Mucosa of descending colon (tissue), 3 donors: ENCODE measurements at regions not wholly inside any gene's neighbourhood (a gene's known extent, or its start where the extent isn't known, plus 50 kb on each side); places are given as distances from the start of the nearest gene placed in this dataset.

Source experiments
- ATAC-seq: fragments of 200-7000 bp; cut with Tn5 transposase; one replicate; pipeline ENCODE4 v1.9.1; 2020; ENCODE audit warnings: mild to moderate bottlenecking, moderate library complexity
- DNase-seq, 3 donors: peaks; one replicate each; pipeline ENCODE4 v3.0.0-alpha.2; 2020
- H3K36me3 ChIP-seq: fragments of 200-600 bp; one replicate; pipeline ENCODE4 v1.8.0; 2021; ENCODE audit warnings: low read depth, mild to moderate bottlenecking
- H3K4me1 ChIP-seq: fragments of 200-600 bp; one replicate; pipeline ENCODE4 v1.8.0; 2021; ENCODE audit warnings: low read depth, mild to moderate bottlenecking
- H3K4me3 ChIP-seq: fragments of 200-600 bp; one replicate; pipeline ENCODE4 v1.8.0; 2021; ENCODE audit warnings: mild to moderate bottlenecking
- H3K9me3 ChIP-seq: fragments of 200-600 bp; one replicate; pipeline ENCODE4 v1.8.0; 2021; ENCODE audit warnings: mild to moderate bottlenecking
- intact Hi-C, 2 donors: fragments of 100-400 bp; cut with DNase I in 1 of 2; cut with micrococcal nuclease in 1 of 2; formaldehyde crosslinking; loops; one replicate each; pipeline versions ENCODE4 v1.11.0 to v1.11.1; 2022; cut with DNase I, micrococcal nuclease
- TF ChIP-seq, protein P1 (sequence below): fragments of 200-600 bp; IDR thresholded peaks from one replicate; pipeline ENCODE4 v1.8.0; 2022; ENCODE audit warnings: antibody characterized with exemption, mild to moderate bottlenecking
- donor health status: DM: no; HTN: no; CAD: no; lungs with moderate emphysema.
- donor health status: DM: no; HTN: no; CAD: no.
- donor health status: DM: no; HTN: yes; CAD: no.

DNA sequence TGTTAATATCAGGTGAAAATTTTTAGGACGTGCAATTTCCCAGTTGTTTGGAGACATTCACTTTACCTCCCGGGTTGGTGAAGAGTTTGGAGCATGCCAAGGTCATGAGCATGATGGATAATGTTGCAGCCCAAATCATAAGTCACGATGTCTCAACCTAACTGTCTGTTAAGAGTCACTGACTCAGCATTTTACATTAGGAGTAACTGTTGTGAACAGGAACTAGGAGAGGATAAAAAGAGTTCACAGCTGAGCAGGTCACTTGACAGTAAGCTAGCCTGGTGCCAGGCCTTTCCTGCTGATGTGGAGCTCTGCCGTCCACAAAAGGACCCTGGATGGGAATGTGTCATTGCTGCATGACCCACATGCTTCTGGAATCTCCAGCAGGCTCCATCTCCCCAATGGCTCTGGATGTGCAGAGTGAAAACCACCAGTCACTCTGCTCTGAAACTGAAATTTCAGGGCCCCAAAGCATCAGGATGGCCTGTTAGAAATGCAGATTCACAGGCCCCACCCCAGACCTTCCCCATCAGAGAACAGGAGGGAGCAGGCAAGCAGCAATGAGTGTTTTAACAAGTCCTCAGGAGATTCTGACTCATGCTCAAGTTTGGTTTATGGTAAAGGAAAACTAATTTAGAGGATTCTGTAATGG, 371.6 kb upstream of the MAF start:
- Histone ChIP-seq H3K9me3 (no peaks in the 10 kb centered on the region), H3K36me3 (no peaks in the 10 kb centered on the region), H3K4me1 (no peaks in the 10 kb centered on the region), H3K4me3 (no peak overlapping the region)
- intact Hi-C loops: no loop called here
- ATAC-seq: no peak
- TF ChIP-seq, protein P1, sequence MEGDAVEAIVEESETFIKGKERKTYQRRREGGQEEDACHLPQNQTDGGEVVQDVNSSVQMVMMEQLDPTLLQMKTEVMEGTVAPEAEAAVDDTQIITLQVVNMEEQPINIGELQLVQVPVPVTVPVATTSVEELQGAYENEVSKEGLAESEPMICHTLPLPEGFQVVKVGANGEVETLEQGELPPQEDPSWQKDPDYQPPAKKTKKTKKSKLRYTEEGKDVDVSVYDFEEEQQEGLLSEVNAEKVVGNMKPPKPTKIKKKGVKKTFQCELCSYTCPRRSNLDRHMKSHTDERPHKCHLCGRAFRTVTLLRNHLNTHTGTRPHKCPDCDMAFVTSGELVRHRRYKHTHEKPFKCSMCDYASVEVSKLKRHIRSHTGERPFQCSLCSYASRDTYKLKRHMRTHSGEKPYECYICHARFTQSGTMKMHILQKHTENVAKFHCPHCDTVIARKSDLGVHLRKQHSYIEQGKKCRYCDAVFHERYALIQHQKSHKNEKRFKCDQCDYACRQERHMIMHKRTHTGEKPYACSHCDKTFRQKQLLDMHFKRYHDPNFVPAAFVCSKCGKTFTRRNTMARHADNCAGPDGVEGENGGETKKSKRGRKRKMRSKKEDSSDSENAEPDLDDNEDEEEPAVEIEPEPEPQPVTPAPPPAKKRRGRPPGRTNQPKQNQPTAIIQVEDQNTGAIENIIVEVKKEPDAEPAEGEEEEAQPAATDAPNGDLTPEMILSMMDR: no peak
- no peak for DNase-seq

DNA sequence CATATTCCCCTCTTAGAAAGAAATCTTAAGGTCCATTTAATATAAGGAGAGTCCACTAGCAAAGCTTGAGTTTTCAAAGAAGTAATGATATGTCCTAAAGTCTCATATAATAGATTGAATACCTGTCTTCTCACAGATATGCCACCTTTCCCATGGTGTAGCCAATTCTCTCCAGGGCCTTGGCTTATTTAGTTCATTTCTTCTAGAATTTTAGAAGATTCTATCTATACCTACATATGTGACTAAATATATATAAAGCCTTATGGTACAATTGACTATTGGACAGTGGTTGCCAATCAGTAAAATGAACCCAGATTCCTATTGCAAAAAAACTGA, 370.7 kb upstream of the MAF start:
- H3K9me3 ChIP-seq: no peaks in the 10 kb centered on the region
- H3K4me3 ChIP-seq: no peak overlapping the region
- H3K4me1 ChIP-seq: no peaks in the 10 kb centered on the region
- TF ChIP-seq, protein P1: no peak
- no peak for ATAC-seq
- intact Hi-C loops: no loop called here
- no peaks in the 10 kb centered on the region for H3K36me3 ChIP-seq
- DNase-seq: no peak

DNA sequence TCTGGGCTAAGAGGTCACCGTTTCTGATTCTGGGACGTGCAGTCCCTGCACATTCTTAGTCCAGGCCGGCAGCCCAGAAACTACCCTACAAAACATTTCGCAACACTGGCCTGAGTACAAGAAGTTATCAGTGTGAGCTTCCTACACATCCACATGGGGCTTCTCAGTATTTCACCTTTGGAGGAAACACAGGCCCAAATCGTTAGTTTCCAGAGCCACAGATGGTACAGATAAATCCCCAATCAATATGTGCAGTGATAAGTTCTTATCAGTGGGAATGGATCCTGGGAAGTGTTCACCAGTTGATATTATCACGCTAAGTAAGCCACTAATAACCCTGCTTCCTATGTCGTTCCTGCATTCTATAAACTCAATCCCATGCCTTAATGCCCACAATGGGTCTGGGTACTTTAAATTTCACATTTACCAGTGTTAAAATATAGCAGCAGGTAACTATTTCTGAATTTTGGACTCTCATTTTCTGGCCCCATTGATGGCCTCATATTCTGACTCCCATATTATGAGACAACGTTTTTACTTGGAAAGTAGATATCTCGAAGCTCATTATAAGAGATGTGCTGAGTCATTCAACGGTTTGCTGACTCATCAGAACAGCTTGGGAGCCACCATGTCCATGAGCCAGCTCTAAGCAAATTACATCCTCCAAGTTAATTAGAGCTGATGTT, 370.2 kb upstream of the MAF start:
- intact Hi-C loops: no loop called here
- DNase-seq: no peak
- no peak for ATAC-seq
- no peaks in the 10 kb centered on the region for H3K4me1 ChIP-seq
- TF ChIP-seq, protein P1: no peak
- H3K9me3 ChIP-seq: no peaks in the 10 kb centered on the region
- H3K36me3 ChIP-seq: no peaks in the 10 kb centered on the region
- H3K4me3 ChIP-seq: no peak overlapping the region

DNA sequence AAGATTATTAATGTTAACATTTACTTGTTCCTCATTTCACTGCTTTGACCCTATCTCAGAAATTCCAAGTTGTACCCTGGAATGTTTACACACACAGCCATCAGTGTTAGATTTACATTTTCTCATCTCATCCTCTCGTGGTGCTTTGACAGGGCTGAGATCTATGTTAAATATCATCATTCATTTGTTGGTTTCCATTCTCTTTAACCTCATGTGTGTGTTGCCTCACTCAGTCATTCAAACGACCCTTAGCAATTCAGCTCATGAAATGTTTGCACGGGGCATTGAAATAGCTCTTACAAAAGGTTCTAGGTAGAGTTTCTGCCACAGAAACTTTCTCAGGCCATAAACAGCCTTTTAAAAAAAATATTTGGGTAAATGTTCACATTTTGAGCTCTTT, 369.6 kb upstream of the MAF start:
- intact Hi-C loops: no loop called here
- no peak for ATAC-seq
- H3K4me3 ChIP-seq: no peak overlapping the region

DNA sequence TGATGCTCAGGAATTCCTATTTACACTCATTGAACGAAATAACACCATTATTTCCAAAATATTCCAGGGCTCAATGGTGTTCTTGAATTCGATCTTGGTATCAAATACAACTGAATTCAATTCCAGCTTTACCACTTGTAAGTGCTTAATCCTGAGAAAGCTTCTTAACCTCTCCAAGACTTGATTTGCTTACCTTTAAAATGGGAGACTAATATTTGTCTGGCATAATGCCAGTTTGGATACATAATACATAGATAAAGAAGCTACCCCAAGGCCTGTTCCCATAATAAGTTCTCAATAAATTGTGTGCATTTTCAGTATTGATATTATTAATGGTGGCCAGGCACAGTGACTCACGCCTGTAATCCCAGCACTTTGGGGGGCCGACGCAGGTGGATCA, 368.9 kb upstream of the MAF start:
- TF ChIP-seq, protein P1: no peak
- Histone ChIP-seq H3K4me3 (no peak overlapping the region), H3K9me3 (no peaks in the 10 kb centered on the region), H3K36me3 (no peaks in the 10 kb centered on the region), H3K4me1 (no peaks in the 10 kb centered on the region)
- no peak for ATAC-seq
- intact Hi-C loops: no loop called here
- no peak for DNase-seq

More for the DNA sequence above, 369.6 kb upstream of the MAF start:
- H3K9me3 ChIP-seq: no peaks in the 10 kb centered on the region
- DNase-seq: no peak
- no peaks in the 10 kb centered on the region for H3K36me3 ChIP-seq
- H3K4me1 ChIP-seq: no peaks in the 10 kb centered on the region
- TF ChIP-seq, protein P1: no peak
